DND-41 (cell line): ENCODE measurements at regions not wholly inside any gene's neighbourhood (a gene's known extent, or its start where the extent isn't known, plus 50 kb on each side); places are given as distances from the start of the nearest gene placed in this dataset.

Experiments used
- CTCF ChIP-seq: IDR thresholded peaks from 2 replicates; pipeline ENCODE4 v1.5.1; 2012; ENCODE audit warnings: borderline replicate concordance, low read length, moderate library complexity, mild to moderate bottlenecking; ENCODE audit not compliant: poor library complexity, severe bottlenecking; ENCODE audit errors: extremely low read depth
- EZH2 ChIP-seq: IDR thresholded peaks from 3 replicates; pipeline ENCODE4 v1.6.1; 2012; ENCODE audit warnings: borderline replicate concordance, low read depth, mild to moderate bottlenecking, moderate library complexity, low read length, inconsistent platforms; ENCODE audit not compliant: severe bottlenecking

- TF ChIP-seq CTCF: no peak
- TF ChIP-seq EZH2: no peak
Observed at GRCh38 chr5:86997516-86997915, 270.2 kb upstream of the RASA1 start.
